ENCODE measurements at regions not wholly inside any gene's neighbourhood (a gene's known extent, or its start where the extent isn't known, plus 50 kb on each side); places are given as distances from the start of the nearest gene placed in this dataset.

- no peak for DNase-seq (ENCODE audit: low spot score)
Measured at GRCh38 chr7:41130561-41131236, 572.2 kb downstream of the INHBA start.

GRCh38 chr7:41130086-41130485 lies 572.8 kb downstream of the INHBA start:
- DNase-seq (ENCODE audit: low spot score) = no peak

- no peak for DNase-seq (ENCODE audit: low spot score)
Measured at GRCh38 chr7:41125343-41125742, 577.5 kb downstream of the INHBA start.

- DNase-seq (ENCODE audit: low spot score) = no peak
Measured at GRCh38 chr7:41122256-41122987, 580.5 kb downstream of the INHBA start.

- no peak for DNase-seq (ENCODE audit: low spot score)
Measured at GRCh38 chr7:41121228-41121627, 581.7 kb downstream of the INHBA start.

GRCh38 chr7:41118486-41118885 lies 584.4 kb downstream of the INHBA start:
- no peak for DNase-seq (ENCODE audit: low spot score)

GRCh38 chr7:41117431-41117830 lies 585.5 kb downstream of the INHBA start:
- DNase-seq (ENCODE audit: low spot score) = no peak

GRCh38 chr7:41116817-41117216 lies 586.1 kb downstream of the INHBA start:
- no peak for DNase-seq (ENCODE audit: low spot score)

- no peak for DNase-seq (ENCODE audit: low spot score)
Measured at GRCh38 chr7:41116337-41116736, 586.6 kb downstream of the INHBA start.

GRCh38 chr7:41114691-41115090 lies 588.2 kb downstream of the INHBA start:
- DNase-seq (ENCODE audit: low spot score) = no peak

GRCh38 chr7:41114131-41114530 lies 588.8 kb downstream of the INHBA start:
- no peak for DNase-seq (ENCODE audit: low spot score)

- no peak for DNase-seq (ENCODE audit: low spot score)
Measured at GRCh38 chr7:41113719-41114118, 589.2 kb downstream of the INHBA start.

- no peak for DNase-seq (ENCODE audit: low spot score)
Measured at GRCh38 chr7:41110186-41110585, 592.7 kb downstream of the INHBA start.

- DNase-seq (ENCODE audit: low spot score) = no peak
Measured at GRCh38 chr7:41108821-41109220, 594.1 kb downstream of the INHBA start.

GRCh38 chr7:41107938-41108448 lies 594.9 kb downstream of the INHBA start:
- DNase-seq (ENCODE audit: low spot score) = no peak

- DNase-seq (ENCODE audit: low spot score) = peak; percentile 87
Measured at GRCh38 chr7:41107330-41107937, 595.5 kb downstream of the INHBA start.

- DNase-seq (ENCODE audit: low spot score) = no peak
Measured at GRCh38 chr7:41104631-41105030, 598.3 kb downstream of the INHBA start.

- DNase-seq (ENCODE audit: low spot score) = no peak
Measured at GRCh38 chr7:41103331-41103730, 599.6 kb downstream of the INHBA start.

- no peak for DNase-seq (ENCODE audit: low spot score)
Measured at GRCh38 chr7:41098846-41099245, 604.0 kb downstream of the INHBA start.

- DNase-seq (ENCODE audit: low spot score) = no peak
Measured at GRCh38 chr7:41098402-41098801, 604.5 kb downstream of the INHBA start.

- no peak for DNase-seq (ENCODE audit: low spot score)
Measured at GRCh38 chr7:41097501-41097900, 605.4 kb downstream of the INHBA start.

GRCh38 chr7:41096917-41097316 lies 606.0 kb downstream of the INHBA start:
- DNase-seq (ENCODE audit: low spot score) = no peak

GRCh38 chr7:41093141-41093540 lies 609.7 kb downstream of the INHBA start:
- DNase-seq (ENCODE audit: low spot score) = no peak

All from LoVo (cell line).